ENCODE measurements at regions not wholly inside any gene's neighbourhood (a gene's known extent, or its start where the extent isn't known, plus 50 kb on each side); places are given as distances from the start of the nearest gene placed in this dataset.

GRCh38 chr1:228860911-228861831, 125.9 kb downstream of the RHOU start (continued):
- TF ChIP-seq GTF3A (CRISPR knock-in tag; conservative IDR thresholded peaks at IDR 0.05) (no peak), ZNF207 (IDR thresholded peaks at IDR 0.05; ENCODE audit: borderline replicate concordance) (no peak), ZNF282 (IDR thresholded peaks at IDR 0.05; ENCODE audit: partially characterized antibody) (no peak), ATF1 (CRISPR knock-in tag; IDR thresholded peaks at IDR 0.05) (no peak), MNT (IDR thresholded peaks at IDR 0.05) (0 out of 2 replicates have a peak, but pooled peaks have one; percentile 23), HCFC1 (IDR thresholded peaks at IDR 0.05; ENCODE audit: low read depth, low read length) (no peak), DNMT1 (CRISPR knock-in tag; IDR thresholded peaks at IDR 0.05) (no peak), SETDB1 (CRISPR knock-in tag; IDR thresholded peaks at IDR 0.05; ENCODE audit: borderline replicate concordance) (no peak), ZNF260 (CRISPR knock-in tag; IDR thresholded peaks at IDR 0.05; ENCODE audit: borderline replicate concordance, low read depth) (no peak)
- TF ChIP-seq, protein P1, sequence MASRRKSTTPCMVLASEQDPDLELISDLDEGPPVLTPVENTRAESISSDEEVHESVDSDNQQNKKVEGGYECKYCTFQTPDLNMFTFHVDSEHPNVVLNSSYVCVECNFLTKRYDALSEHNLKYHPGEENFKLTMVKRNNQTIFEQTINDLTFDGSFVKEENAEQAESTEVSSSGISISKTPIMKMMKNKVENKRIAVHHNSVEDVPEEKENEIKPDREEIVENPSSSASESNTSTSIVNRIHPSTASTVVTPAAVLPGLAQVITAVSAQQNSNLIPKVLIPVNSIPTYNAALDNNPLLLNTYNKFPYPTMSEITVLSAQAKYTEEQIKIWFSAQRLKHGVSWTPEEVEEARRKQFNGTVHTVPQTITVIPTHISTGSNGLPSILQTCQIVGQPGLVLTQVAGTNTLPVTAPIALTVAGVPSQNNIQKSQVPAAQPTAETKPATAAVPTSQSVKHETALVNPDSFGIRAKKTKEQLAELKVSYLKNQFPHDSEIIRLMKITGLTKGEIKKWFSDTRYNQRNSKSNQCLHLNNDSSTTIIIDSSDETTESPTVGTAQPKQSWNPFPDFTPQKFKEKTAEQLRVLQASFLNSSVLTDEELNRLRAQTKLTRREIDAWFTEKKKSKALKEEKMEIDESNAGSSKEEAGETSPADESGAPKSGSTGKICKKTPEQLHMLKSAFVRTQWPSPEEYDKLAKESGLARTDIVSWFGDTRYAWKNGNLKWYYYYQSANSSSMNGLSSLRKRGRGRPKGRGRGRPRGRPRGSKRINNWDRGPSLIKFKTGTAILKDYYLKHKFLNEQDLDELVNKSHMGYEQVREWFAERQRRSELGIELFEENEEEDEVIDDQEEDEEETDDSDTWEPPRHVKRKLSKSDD (CRISPR knock-in tag; IDR thresholded peaks at IDR 0.05; ENCODE audit: low read depth): 0 out of 2 replicates have a peak, but pooled peaks have one; percentile 36
- TF ChIP-seq, protein P2, sequence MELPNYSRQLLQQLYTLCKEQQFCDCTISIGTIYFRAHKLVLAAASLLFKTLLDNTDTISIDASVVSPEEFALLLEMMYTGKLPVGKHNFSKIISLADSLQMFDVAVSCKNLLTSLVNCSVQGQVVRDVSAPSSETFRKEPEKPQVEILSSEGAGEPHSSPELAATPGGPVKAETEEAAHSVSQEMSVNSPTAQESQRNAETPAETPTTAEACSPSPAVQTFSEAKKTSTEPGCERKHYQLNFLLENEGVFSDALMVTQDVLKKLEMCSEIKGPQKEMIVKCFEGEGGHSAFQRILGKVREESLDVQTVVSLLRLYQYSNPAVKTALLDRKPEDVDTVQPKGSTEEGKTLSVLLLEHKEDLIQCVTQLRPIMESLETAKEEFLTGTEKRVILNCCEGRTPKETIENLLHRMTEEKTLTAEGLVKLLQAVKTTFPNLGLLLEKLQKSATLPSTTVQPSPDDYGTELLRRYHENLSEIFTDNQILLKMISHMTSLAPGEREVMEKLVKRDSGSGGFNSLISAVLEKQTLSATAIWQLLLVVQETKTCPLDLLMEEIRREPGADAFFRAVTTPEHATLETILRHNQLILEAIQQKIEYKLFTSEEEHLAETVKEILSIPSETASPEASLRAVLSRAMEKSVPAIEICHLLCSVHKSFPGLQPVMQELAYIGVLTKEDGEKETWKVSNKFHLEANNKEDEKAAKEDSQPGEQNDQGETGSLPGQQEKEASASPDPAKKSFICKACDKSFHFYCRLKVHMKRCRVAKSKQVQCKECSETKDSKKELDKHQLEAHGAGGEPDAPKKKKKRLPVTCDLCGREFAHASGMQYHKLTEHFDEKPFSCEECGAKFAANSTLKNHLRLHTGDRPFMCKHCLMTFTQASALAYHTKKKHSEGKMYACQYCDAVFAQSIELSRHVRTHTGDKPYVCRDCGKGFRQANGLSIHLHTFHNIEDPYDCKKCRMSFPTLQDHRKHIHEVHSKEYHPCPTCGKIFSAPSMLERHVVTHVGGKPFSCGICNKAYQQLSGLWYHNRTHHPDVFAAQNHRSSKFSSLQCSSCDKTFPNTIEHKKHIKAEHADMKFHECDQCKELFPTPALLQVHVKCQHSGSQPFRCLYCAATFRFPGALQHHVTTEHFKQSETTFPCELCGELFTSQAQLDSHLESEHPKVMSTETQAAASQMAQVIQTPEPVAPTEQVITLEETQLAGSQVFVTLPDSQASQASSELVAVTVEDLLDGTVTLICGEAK (IDR thresholded peaks at IDR 0.05): no peak
- TF ChIP-seq, protein P2 (CRISPR knock-in tag; IDR thresholded peaks at IDR 0.05): peak; percentile 69; the same call in 1 of the 2 replicates

Data from HepG2 (cell line).